ENCODE measurements at regions not wholly inside any gene's neighbourhood (a gene's known extent, or its start where the extent isn't known, plus 50 kb on each side); places are given as distances from the start of the nearest gene placed in this dataset.
"Not testable (repeated sequence)": the region's sequence is repeated elsewhere in the genome, so short reads cannot be mapped to it uniquely, and the experiment has no call there.

DNA sequence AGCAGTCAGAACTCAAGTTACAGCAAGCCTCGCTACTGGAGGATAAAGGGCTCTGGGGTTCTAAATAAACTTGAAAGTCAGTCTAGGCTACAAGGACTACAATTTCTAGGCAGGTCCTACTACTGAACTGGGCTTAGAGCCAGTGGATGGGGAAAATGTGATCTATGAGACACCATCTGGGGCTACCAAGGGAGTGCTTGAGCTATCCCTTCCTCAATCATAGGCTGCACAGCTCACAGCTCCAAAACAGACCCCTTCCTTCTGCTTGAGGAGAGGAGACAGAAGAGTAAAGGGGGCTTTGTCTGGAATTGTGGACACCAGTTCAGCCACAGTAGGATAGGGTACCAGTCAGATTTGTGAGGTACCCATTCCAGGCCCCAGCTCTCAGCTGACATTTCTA lies 145.8 kb upstream of the SNX7 start (continued):
- TF ChIP-seq, protein P1, sequence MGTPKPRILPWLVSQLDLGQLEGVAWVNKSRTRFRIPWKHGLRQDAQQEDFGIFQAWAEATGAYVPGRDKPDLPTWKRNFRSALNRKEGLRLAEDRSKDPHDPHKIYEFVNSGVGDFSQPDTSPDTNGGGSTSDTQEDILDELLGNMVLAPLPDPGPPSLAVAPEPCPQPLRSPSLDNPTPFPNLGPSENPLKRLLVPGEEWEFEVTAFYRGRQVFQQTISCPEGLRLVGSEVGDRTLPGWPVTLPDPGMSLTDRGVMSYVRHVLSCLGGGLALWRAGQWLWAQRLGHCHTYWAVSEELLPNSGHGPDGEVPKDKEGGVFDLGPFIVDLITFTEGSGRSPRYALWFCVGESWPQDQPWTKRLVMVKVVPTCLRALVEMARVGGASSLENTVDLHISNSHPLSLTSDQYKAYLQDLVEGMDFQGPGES (IDR thresholded peaks at IDR 0.05; ENCODE audit: low read depth, low read length): no peak
- no peak for TF ChIP-seq MXI1 (IDR thresholded peaks at IDR 0.05; ENCODE audit: low read depth, low read length)
- no peak for TF ChIP-seq RXRA (IDR thresholded peaks at IDR 0.05; ENCODE audit: borderline replicate concordance, low read depth)

GRCh38 chr1:98512216-98512615 lies 149.3 kb upstream of the SNX7 start:
- WGBS (ENCODE audit: low lambda C conversion rate): 89% methylated on average over 3 of the region's 27 CpGs
- not testable (repeated sequence) for H3K27ac ChIP-seq (ENCODE audit: low read depth in 2 of 2, low read length in 1 of 2); H3K9me3 ChIP-seq

GRCh38 chr1:98503771-98504170 lies 157.8 kb upstream of the SNX7 start:
- Histone ChIP-seq H3F3A (replicated peaks; ENCODE audit: insufficient read depth) (no peaks in the 10 kb centered on the region), H3K27me3 (ENCODE audit: insufficient read depth) (no peaks in the 10 kb centered on the region), H3K27ac (ENCODE audit: low read depth in 2 of 2, low read length in 1 of 2) (no peak overlapping the region), H3K4me2 (no peak overlapping the region), H3K9ac (no peak overlapping the region), H4K20me1 (ENCODE audit: insufficient read depth) (no peaks in the 10 kb centered on the region), H3K79me2 (ENCODE audit: insufficient read depth) (no peaks in the 10 kb centered on the region), H3K9me2 (peaks cover 7% of the 10 kb centered on the region; the same call in 1 of the 2 replicates), H3K36me3 (replicated peaks in 1 of 2; ENCODE audit: control insufficient read depth in 1 of 2, insufficient read depth in 2 of 2, low read length in 1 of 2) (no peaks in the 10 kb centered on the region), H3K9me3 (no peaks in the 10 kb centered on the region), H2AFZ (ENCODE audit: low read depth) (no peak overlapping the region), H3K4me3 (ENCODE audit: low read depth in 2 of 2, low read length in 1 of 2) (no peak overlapping the region), H3K4me1 (ENCODE audit: control insufficient read depth in 1 of 2, insufficient read depth in 2 of 2, low read depth in 1 of 2, low read length in 1 of 2) (no peaks in the 10 kb centered on the region)
- WGBS (ENCODE audit: low lambda C conversion rate): 49% methylated on average over 1 of the region's 1 CpG
- no peak for TF ChIP-seq EZH2phosphoT487 (IDR thresholded peaks at IDR 0.05; ENCODE audit: borderline replicate concordance, low read depth)
- ChIA-PET CTCF (interaction anchor here (1.2 kb wide), 1 partner anchor 37 kb away, joined by 3 read pairs; no protein-coding TSS in a partner anchor), POLR2A (no interaction called here)
- no peak for DNase-seq

More at GRCh38 chr1:98512216-98512615, 149.3 kb upstream of the SNX7 start:
- H3K4me2 ChIP-seq; POLR2A ChIA-PET; DNase-seq; H3K4me3 ChIP-seq (ENCODE audit: low read depth in 2 of 2, low read length in 1 of 2); H3K9me2 ChIP-seq; H3K36me3 ChIP-seq (replicated peaks in 1 of 2; ENCODE audit: control insufficient read depth in 1 of 2, insufficient read depth in 2 of 2, low read length in 1 of 2); H3K9ac ChIP-seq; H3K79me2 ChIP-seq (ENCODE audit: insufficient read depth); H3F3A ChIP-seq (replicated peaks; ENCODE audit: insufficient read depth); H4K20me1 ChIP-seq (ENCODE audit: insufficient read depth); H3K4me1 ChIP-seq (ENCODE audit: control insufficient read depth in 1 of 2, insufficient read depth in 2 of 2, low read depth in 1 of 2, low read length in 1 of 2); H3K27me3 ChIP-seq (ENCODE audit: insufficient read depth); H2AFZ ChIP-seq (ENCODE audit: low read depth); CTCF ChIA-PET: not testable (repeated sequence)

DNA sequence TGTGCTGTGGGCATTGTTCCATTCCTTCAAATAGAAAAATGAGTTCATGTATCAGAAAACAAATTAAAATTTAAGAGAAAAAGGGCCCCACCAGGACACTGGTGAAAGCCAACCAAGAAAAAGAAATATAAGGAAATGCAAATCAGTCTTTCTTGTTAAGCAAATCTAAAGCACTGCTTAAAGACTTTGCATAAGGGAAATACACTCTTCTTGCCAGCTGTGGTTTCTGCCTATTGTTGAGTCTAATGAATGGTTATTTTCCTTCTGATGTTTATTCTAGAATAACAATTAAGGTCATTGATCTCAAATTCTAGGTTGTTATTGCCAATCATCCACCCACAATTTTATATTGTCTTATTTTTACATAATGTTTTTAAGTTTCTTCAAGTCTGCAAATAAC lies 158.6 kb upstream of the SNX7 start:
- H3F3A ChIP-seq (replicated peaks; ENCODE audit: insufficient read depth): no peaks in the 10 kb centered on the region
- no peak for DNase-seq
- no peak overlapping the region for H3K4me3 ChIP-seq (ENCODE audit: low read depth in 2 of 2, low read length in 1 of 2)
- CTCF ChIA-PET: interaction anchor here (1.2 to 1.3 kb wide), 2 partner anchors 34 to 38 kb away, joined by 3 read pairs; no protein-coding TSS in a partner anchor
- no peak overlapping the region for H2AFZ ChIP-seq (ENCODE audit: low read depth)
- H3K9me2 ChIP-seq: 0 out of 2 replicates have a peak, but pooled peaks cover 2% of the 10 kb centered on the region
- no peaks in the 10 kb centered on the region for H3K9me3 ChIP-seq
- no peaks in the 10 kb centered on the region for H4K20me1 ChIP-seq (ENCODE audit: insufficient read depth)
- no peaks in the 10 kb centered on the region for H3K27me3 ChIP-seq (ENCODE audit: insufficient read depth)
- H3K9ac ChIP-seq: no peak overlapping the region
- H3K4me1 ChIP-seq (ENCODE audit: control insufficient read depth in 1 of 2, insufficient read depth in 2 of 2, low read depth in 1 of 2, low read length in 1 of 2): no peaks in the 10 kb centered on the region
- no peaks in the 10 kb centered on the region for H3K79me2 ChIP-seq (ENCODE audit: insufficient read depth)
- POLR2A ChIA-PET: no interaction called here
- H3K4me2 ChIP-seq: no peak overlapping the region
- no peaks in the 10 kb centered on the region for H3K36me3 ChIP-seq (replicated peaks in 1 of 2; ENCODE audit: control insufficient read depth in 1 of 2, insufficient read depth in 2 of 2, low read length in 1 of 2)
- H3K27ac ChIP-seq (ENCODE audit: low read depth in 2 of 2, low read length in 1 of 2): no peak overlapping the region
- no peak for TF ChIP-seq TEAD4 (IDR thresholded peaks at IDR 0.05; ENCODE audit: borderline replicate concordance, insufficient read depth)
- no peak for TF ChIP-seq EZH2phosphoT487 (IDR thresholded peaks at IDR 0.05; ENCODE audit: borderline replicate concordance, low read depth)
- TF ChIP-seq RAD21 (IDR thresholded peaks at IDR 0.05; ENCODE audit: low read length): no peak
- no peak for TF ChIP-seq REST (IDR thresholded peaks at IDR 0.05; ENCODE audit: low read depth, low read length)
- TF ChIP-seq YY1 (IDR thresholded peaks at IDR 0.05; ENCODE audit: low read depth): no peak
- TF ChIP-seq USF2 (IDR thresholded peaks at IDR 0.05; ENCODE audit: borderline replicate concordance, low read depth, low read length): no peak
- TF ChIP-seq FOXJ3 (CRISPR knock-in tag; IDR thresholded peaks at IDR 0.05): no peak
- TF ChIP-seq, protein P2, sequence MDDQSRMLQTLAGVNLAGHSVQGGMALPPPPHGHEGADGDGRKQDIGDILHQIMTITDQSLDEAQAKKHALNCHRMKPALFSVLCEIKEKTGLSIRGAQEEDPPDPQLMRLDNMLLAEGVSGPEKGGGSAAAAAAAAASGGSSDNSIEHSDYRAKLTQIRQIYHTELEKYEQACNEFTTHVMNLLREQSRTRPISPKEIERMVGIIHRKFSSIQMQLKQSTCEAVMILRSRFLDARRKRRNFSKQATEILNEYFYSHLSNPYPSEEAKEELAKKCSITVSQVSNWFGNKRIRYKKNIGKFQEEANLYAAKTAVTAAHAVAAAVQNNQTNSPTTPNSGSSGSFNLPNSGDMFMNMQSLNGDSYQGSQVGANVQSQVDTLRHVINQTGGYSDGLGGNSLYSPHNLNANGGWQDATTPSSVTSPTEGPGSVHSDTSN (IDR thresholded peaks at IDR 0.05): no peak
- TF ChIP-seq, protein P3, sequence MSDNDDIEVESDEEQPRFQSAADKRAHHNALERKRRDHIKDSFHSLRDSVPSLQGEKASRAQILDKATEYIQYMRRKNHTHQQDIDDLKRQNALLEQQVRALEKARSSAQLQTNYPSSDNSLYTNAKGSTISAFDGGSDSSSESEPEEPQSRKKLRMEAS (IDR thresholded peaks at IDR 0.05; ENCODE audit: low read depth): no peak
